GM12892 (cell line): ENCODE measurements at regions not wholly inside any gene's neighbourhood (a gene's known extent, or its start where the extent isn't known, plus 50 kb on each side); places are given as distances from the start of the nearest gene placed in this dataset.

Experiments
- POLR2A ChIP-seq: IDR thresholded peaks from 2 replicates; pipeline ENCODE4 v1.6.1; 2011; ENCODE audit warnings: low read depth, low read length, control low read depth
- POLR2AphosphoS5 ChIP-seq: IDR thresholded peaks from 2 replicates; pipeline ENCODE4 v1.6.1; 2011; ENCODE audit warnings: low read depth, low read length, control low read depth
- TAF1 ChIP-seq: IDR thresholded peaks from 2 replicates; pipeline ENCODE4 v1.6.1; 2011; ENCODE audit warnings: low read depth, mild to moderate bottlenecking, control low read depth, low read length, borderline replicate concordance

DNA sequence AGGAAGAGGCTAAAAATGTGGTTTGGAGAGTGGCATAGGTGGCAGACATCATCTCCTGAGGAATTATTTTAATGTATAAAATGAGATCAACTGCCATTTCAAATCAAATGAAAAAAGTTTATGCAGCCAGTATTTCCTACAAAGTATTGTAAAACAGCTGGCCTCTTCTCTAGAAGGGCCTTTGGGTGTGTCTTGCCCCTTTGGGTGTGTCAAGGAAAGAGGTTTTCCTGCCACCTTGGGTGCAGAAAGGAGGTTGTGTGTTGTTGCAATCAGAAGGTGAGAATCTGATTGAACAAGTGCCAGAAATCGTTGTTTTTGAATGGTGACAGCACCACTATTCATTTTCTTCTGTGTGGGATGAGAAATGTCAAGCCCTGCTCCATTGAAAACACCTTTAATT lies 127.4 kb downstream of the RMI1 start:
- TF ChIP-seq POLR2AphosphoS5 = no peak
- no peak for TF ChIP-seq POLR2A
- TF ChIP-seq TAF1 = no peak
